ENCODE measurements at regions not wholly inside any gene's neighbourhood (a gene's known extent, or its start where the extent isn't known, plus 50 kb on each side); places are given as distances from the start of the nearest gene placed in this dataset.

GRCh38 chr18:50447952-50448351, 73.1 kb downstream of the SKA1 start:
- TF ChIP-seq CTCF (conservative IDR thresholded peaks at IDR 0.05; ENCODE audit: low read length) (no peak), EZH2phosphoT487 (IDR thresholded peaks at IDR 0.05; ENCODE audit: borderline replicate concordance) (no peak)

Measured in Loucy (cell line).